ENCODE measurements at regions not wholly inside any gene's neighbourhood (a gene's known extent, or its start where the extent isn't known, plus 50 kb on each side); places are given as distances from the start of the nearest gene placed in this dataset.
"Not testable (repeated sequence)": the region's sequence is repeated elsewhere in the genome, so short reads cannot be mapped to it uniquely, and the experiment has no call there.

GRCh38 chr6:26186652-26187051 is 99.4 kb downstream of the HFE start:
- 94 to 95% methylated on average over 7 of the region's 7 CpGs for WGBS, 2 donors

GRCh38 chr6:26187292-26187691 is 100.1 kb downstream of the HFE start:
- Histone ChIP-seq H3K36me3 (ENCODE audit: control insufficient read depth in 2 of 2, insufficient read depth in 2 of 2, low read length in 1 of 2) (no peaks in the 10 kb centered on the region), H3K4me1 (ENCODE audit: control insufficient read depth in 2 of 2, insufficient read depth in 2 of 2, low read length in 1 of 2) (no peaks in the 10 kb centered on the region), H3K9me3 (ENCODE audit: control insufficient read depth in 2 of 2, insufficient read depth in 1 of 2, low read depth in 1 of 2, low read length in 1 of 2) (no peaks in the 10 kb centered on the region), H3K27ac (ENCODE audit: low read depth in 2 of 2, low read length in 1 of 2) (no peak overlapping the region), H3K27me3 (ENCODE audit: control insufficient read depth in 1 of 2, insufficient read depth in 2 of 2, low read length in 2 of 2) (no peaks in the 10 kb centered on the region), H3K4me3 (ENCODE audit: low read depth in 1 of 2, low read length in 2 of 2) (no peak overlapping the region)
- 50 to 54% methylated on average over 3 of the region's 3 CpGs for WGBS, 2 donors

More at GRCh38 chr6:26186652-26187051, 99.4 kb downstream of the HFE start:
- Histone ChIP-seq H3K36me3 (ENCODE audit: control insufficient read depth in 2 of 2, insufficient read depth in 2 of 2, low read length in 1 of 2) (no peaks in the 10 kb centered on the region), H3K4me3 (ENCODE audit: low read depth in 1 of 2, low read length in 2 of 2) (no peak overlapping the region), H3K27me3 (ENCODE audit: control insufficient read depth in 1 of 2, insufficient read depth in 2 of 2, low read length in 2 of 2) (no peaks in the 10 kb centered on the region), H3K4me1 (ENCODE audit: control insufficient read depth in 2 of 2, insufficient read depth in 2 of 2, low read length in 1 of 2) (no peaks in the 10 kb centered on the region), H3K27ac (ENCODE audit: low read depth in 2 of 2, low read length in 1 of 2) (no peak overlapping the region), H3K9me3 (ENCODE audit: control insufficient read depth in 2 of 2, insufficient read depth in 1 of 2, low read depth in 1 of 2, low read length in 1 of 2) (no peaks in the 10 kb centered on the region)

- Histone ChIP-seq H3K27ac (ENCODE audit: low read depth in 2 of 2, low read length in 1 of 2) (peak overlapping the region; percentile 85 to 98), H3K4me3 (ENCODE audit: low read depth in 1 of 2, low read length in 2 of 2) (peak overlapping the region; percentile 49 to 64), H3K9me3 (ENCODE audit: control insufficient read depth in 2 of 2, insufficient read depth in 1 of 2, low read depth in 1 of 2, low read length in 1 of 2) (no peaks in the 10 kb centered on the region), H3K4me1 (ENCODE audit: control insufficient read depth in 2 of 2, insufficient read depth in 2 of 2, low read length in 1 of 2) (no peaks in the 10 kb centered on the region), H3K27me3 (ENCODE audit: control insufficient read depth in 1 of 2, insufficient read depth in 2 of 2, low read length in 2 of 2) (no peaks in the 10 kb centered on the region), H3K36me3 (ENCODE audit: control insufficient read depth in 2 of 2, insufficient read depth in 2 of 2, low read length in 1 of 2) (no peaks in the 10 kb centered on the region)
- 5 to 8% methylated on average over 20 of the region's 20 CpGs for WGBS, 2 donors
Observed at GRCh38 chr6:26187981-26188635, 100.9 kb downstream of the HFE start.

- H3K4me1 ChIP-seq (ENCODE audit: control insufficient read depth in 2 of 2, insufficient read depth in 2 of 2, low read length in 1 of 2): not testable (repeated sequence)
Observed at GRCh38 chr6:26191512-26191911, 104.3 kb downstream of the HFE start.

GRCh38 chr6:26193467-26194328 is 106.5 kb downstream of the HFE start:
- H3K4me3 ChIP-seq (ENCODE audit: low read depth in 1 of 2, low read length in 2 of 2): no peak overlapping the region
- H3K27me3 ChIP-seq (ENCODE audit: control insufficient read depth in 1 of 2, insufficient read depth in 2 of 2, low read length in 2 of 2): no peaks in the 10 kb centered on the region
- H3K36me3 ChIP-seq (ENCODE audit: control insufficient read depth in 2 of 2, insufficient read depth in 2 of 2, low read length in 1 of 2): no peaks in the 10 kb centered on the region
- no peaks in the 10 kb centered on the region for H3K4me1 ChIP-seq (ENCODE audit: control insufficient read depth in 2 of 2, insufficient read depth in 2 of 2, low read length in 1 of 2)
- no peak overlapping the region for H3K27ac ChIP-seq (ENCODE audit: low read depth in 2 of 2, low read length in 1 of 2)
- WGBS, 2 donors: 95 to 97% methylated on average over 1 of the region's 1 CpG
- peaks cover 0 to 2% of the 10 kb centered on the region in 2 donors for H3K9me3 ChIP-seq (ENCODE audit: control insufficient read depth in 2 of 2, insufficient read depth in 1 of 2, low read depth in 1 of 2, low read length in 1 of 2)

More at GRCh38 chr6:26191512-26191911, 104.3 kb downstream of the HFE start:
- not testable (repeated sequence) for H3K9me3 ChIP-seq (ENCODE audit: control insufficient read depth in 2 of 2, insufficient read depth in 1 of 2, low read depth in 1 of 2, low read length in 1 of 2); H3K36me3 ChIP-seq (ENCODE audit: control insufficient read depth in 2 of 2, insufficient read depth in 2 of 2, low read length in 1 of 2); H3K27me3 ChIP-seq (ENCODE audit: control insufficient read depth in 1 of 2, insufficient read depth in 2 of 2, low read length in 2 of 2); H3K4me3 ChIP-seq (ENCODE audit: low read depth in 1 of 2, low read length in 2 of 2); H3K27ac ChIP-seq (ENCODE audit: low read depth in 2 of 2, low read length in 1 of 2)
- WGBS, 2 donors: 82 to 86% methylated on average over 8 of the region's 8 CpGs

GRCh38 chr6:26194329-26194701 is 107.1 kb downstream of the HFE start:
- Histone ChIP-seq H3K4me1 (ENCODE audit: control insufficient read depth in 2 of 2, insufficient read depth in 2 of 2, low read length in 1 of 2) (no peaks in the 10 kb centered on the region), H3K36me3 (ENCODE audit: control insufficient read depth in 2 of 2, insufficient read depth in 2 of 2, low read length in 1 of 2) (no peaks in the 10 kb centered on the region), H3K27ac (ENCODE audit: low read depth in 2 of 2, low read length in 1 of 2) (no peak overlapping the region), H3K9me3 (ENCODE audit: control insufficient read depth in 2 of 2, insufficient read depth in 1 of 2, low read depth in 1 of 2, low read length in 1 of 2) (peaks cover 0 to 2% of the 10 kb centered on the region in 2 donors), H3K27me3 (ENCODE audit: control insufficient read depth in 1 of 2, insufficient read depth in 2 of 2, low read length in 2 of 2) (no peaks in the 10 kb centered on the region), H3K4me3 (ENCODE audit: low read depth in 1 of 2, low read length in 2 of 2) (no peak overlapping the region)
- 57 to 60% methylated on average over 3 of the region's 3 CpGs for WGBS, 2 donors

GRCh38 chr6:26194816-26195375 is 107.7 kb downstream of the HFE start:
- no peaks in the 10 kb centered on the region for H3K27me3 ChIP-seq (ENCODE audit: control insufficient read depth in 1 of 2, insufficient read depth in 2 of 2, low read length in 2 of 2)
- no peaks in the 10 kb centered on the region for H3K4me1 ChIP-seq (ENCODE audit: control insufficient read depth in 2 of 2, insufficient read depth in 2 of 2, low read length in 1 of 2)
- H3K9me3 ChIP-seq (ENCODE audit: control insufficient read depth in 2 of 2, insufficient read depth in 1 of 2, low read depth in 1 of 2, low read length in 1 of 2): peaks cover 0 to 2% of the 10 kb centered on the region in 2 donors
- peak overlapping the region; percentile 96 to 98 for H3K27ac ChIP-seq (ENCODE audit: low read depth in 2 of 2, low read length in 1 of 2)
- peak overlapping the region in 1 of 2 donors; percentile 65 for H3K4me3 ChIP-seq (ENCODE audit: low read depth in 1 of 2, low read length in 2 of 2)
- no peaks in the 10 kb centered on the region for H3K36me3 ChIP-seq (ENCODE audit: control insufficient read depth in 2 of 2, insufficient read depth in 2 of 2, low read length in 1 of 2)
- 5 to 6% methylated on average over 8 of the region's 8 CpGs for WGBS, 2 donors

- H3K9me3 ChIP-seq (ENCODE audit: control insufficient read depth in 2 of 2, insufficient read depth in 1 of 2, low read depth in 1 of 2, low read length in 1 of 2): peaks cover 0 to 2% of the 10 kb centered on the region in 2 donors
- peak overlapping the region; percentile 96 to 98 for H3K27ac ChIP-seq (ENCODE audit: low read depth in 2 of 2, low read length in 1 of 2)
- no peaks in the 10 kb centered on the region for H3K27me3 ChIP-seq (ENCODE audit: control insufficient read depth in 1 of 2, insufficient read depth in 2 of 2, low read length in 2 of 2)
- H3K4me1 ChIP-seq (ENCODE audit: control insufficient read depth in 2 of 2, insufficient read depth in 2 of 2, low read length in 1 of 2): no peaks in the 10 kb centered on the region
- peak overlapping the region; percentile 65 to 71 for H3K4me3 ChIP-seq (ENCODE audit: low read depth in 1 of 2, low read length in 2 of 2)
- H3K36me3 ChIP-seq (ENCODE audit: control insufficient read depth in 2 of 2, insufficient read depth in 2 of 2, low read length in 1 of 2): no peaks in the 10 kb centered on the region
- 1 to 2% methylated on average over 23 of the region's 23 CpGs for WGBS, 2 donors
Observed at GRCh38 chr6:26195376-26195923, 108.2 kb downstream of the HFE start.

GRCh38 chr6:26195924-26196845 is 109.0 kb downstream of the HFE start:
- H3K4me1 ChIP-seq (ENCODE audit: control insufficient read depth in 2 of 2, insufficient read depth in 2 of 2, low read length in 1 of 2): no peaks in the 10 kb centered on the region
- WGBS, 2 donors: 16 to 21% methylated on average over 28 of the region's 28 CpGs
- H3K4me3 ChIP-seq (ENCODE audit: low read depth in 1 of 2, low read length in 2 of 2): peak overlapping the region; percentile 65 to 71
- H3K27me3 ChIP-seq (ENCODE audit: control insufficient read depth in 1 of 2, insufficient read depth in 2 of 2, low read length in 2 of 2): no peaks in the 10 kb centered on the region
- H3K27ac ChIP-seq (ENCODE audit: low read depth in 2 of 2, low read length in 1 of 2): peak overlapping the region; percentile 96 to 98
- H3K36me3 ChIP-seq (ENCODE audit: control insufficient read depth in 2 of 2, insufficient read depth in 2 of 2, low read length in 1 of 2): no peaks in the 10 kb centered on the region
- H3K9me3 ChIP-seq (ENCODE audit: control insufficient read depth in 2 of 2, insufficient read depth in 1 of 2, low read depth in 1 of 2, low read length in 1 of 2): peaks cover 0 to 2% of the 10 kb centered on the region in 2 donors
